ENCODE measurements at regions not wholly inside any gene's neighbourhood (a gene's known extent, or its start where the extent isn't known, plus 50 kb on each side); places are given as distances from the start of the nearest gene placed in this dataset.

- no peak for TF ChIP-seq CTCF (IDR thresholded peaks at IDR 0.05)
- TF ChIP-seq EP300 (IDR thresholded peaks at IDR 0.05), result no peak
- no peak for TF ChIP-seq POLR2AphosphoS5 (IDR thresholded peaks at IDR 0.05)
- no peak for TF ChIP-seq POLR2A (IDR thresholded peaks at IDR 0.05)
Observed at GRCh38 chr12:91327889-91328288, 145.3 kb upstream of the DCN start.
